ENCODE measurements at regions not wholly inside any gene's neighbourhood (a gene's known extent, or its start where the extent isn't known, plus 50 kb on each side); places are given as distances from the start of the nearest gene placed in this dataset.
"Not testable (repeated sequence)": the region's sequence is repeated elsewhere in the genome, so short reads cannot be mapped to it uniquely, and the experiment has no call there.

- DNase-seq, result no peak
Observed at GRCh38 chr17:77038884-77039555, 101.7 kb upstream of the SEC14L1 start.

GRCh38 chr17:77042476-77043231 lies 98.1 kb upstream of the SEC14L1 start:
- no peak for DNase-seq

DNA sequence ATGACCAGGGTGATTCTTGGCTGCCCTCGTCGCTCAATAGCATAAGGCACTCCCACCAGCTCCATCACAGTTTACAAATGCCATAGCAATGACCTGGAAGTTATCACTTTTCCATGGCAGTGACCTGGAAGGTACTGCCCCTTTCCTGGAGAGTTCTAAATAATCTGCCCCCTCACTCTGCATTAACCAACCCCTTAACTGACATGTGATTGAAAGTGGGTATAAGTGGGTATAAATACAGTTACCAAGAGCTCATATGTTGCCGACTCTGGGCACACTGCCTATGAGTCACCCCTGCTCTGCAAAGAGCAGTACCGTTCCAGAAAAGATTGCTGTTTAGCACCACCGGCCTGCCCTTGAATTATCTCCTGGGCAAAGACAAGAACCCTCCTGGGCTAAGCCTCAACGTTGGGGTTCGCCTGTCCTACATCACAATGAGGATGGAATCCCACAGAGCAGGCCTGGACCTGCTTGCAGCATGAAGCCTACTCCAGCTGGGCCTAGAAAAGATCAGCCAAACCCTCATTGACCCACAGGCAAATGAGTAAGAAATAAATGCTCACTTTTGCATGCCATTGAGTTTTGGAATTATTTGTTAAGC lies 95.2 kb upstream of the SEC14L1 start:
- DNase-seq, result no peak

- no peak for DNase-seq
Observed at GRCh38 chr17:77049440-77049839, 91.3 kb upstream of the SEC14L1 start.

- not testable (repeated sequence) for DNase-seq
Observed at GRCh38 chr17:77050901-77051300, 89.9 kb upstream of the SEC14L1 start.

DNA sequence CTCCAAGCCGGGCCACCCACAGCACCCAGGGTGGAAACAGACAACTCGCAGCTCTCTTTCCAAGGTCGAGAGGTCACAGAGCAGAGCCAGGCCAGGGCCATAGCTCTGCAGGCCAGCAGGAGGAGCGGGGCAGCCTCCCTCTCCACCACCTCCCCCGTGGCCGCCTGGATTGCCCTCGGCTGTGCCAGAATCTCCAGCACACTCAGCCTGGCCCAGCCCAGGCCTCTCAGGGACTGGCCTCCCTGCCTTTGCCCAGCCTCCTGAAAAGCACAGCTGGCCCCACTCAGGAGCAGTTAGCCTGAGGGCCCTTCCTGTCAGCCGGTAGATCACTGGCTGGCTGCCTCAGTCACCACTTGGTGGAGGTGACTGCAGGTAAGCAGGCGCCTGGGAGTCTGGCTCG lies 85.8 kb upstream of the SEC14L1 start:
- DNase-seq, result no peak

GRCh38 chr17:77055453-77055852 lies 85.3 kb upstream of the SEC14L1 start:
- no peak for DNase-seq

DNA sequence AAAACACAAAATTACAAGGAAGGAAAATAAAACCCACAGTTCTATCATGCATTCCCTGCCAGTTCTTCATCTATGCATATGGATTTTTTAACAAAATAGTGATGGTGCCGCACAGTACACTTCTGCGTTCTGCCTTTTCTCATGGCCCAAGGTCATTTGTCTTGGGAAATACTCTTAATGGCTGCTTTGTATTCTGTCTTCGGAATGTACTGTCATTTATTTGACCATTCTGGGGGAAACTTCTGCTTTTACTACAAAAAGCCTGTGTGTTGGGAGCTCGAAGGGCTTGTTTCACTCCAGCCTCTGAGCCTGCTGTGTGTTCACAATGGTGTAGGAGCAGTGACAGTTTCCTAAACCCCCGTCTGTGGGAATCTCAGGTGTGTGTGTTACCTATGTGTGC lies 82.8 kb upstream of the SEC14L1 start:
- no peak for DNase-seq

DNA sequence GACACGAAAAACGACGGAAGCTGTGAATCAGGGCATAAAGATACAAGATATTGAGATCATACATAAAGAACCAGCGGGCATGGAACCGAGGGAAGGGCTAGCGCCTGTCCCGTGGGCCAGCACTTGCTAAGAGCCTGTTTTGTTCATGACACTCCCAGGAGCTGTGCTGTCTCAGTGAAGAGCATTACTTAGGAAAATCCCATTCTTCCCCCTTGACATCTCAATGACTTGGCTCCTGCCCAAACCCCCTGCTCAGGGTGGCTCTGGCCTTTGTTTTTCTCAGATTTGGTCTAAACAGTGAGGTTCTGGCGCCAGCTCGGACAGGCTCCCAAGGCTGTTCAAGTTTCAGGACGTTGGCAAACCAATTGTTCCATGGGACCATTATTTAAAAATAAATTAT lies 79.1 kb upstream of the SEC14L1 start:
- DNase-seq, result no peak

DNA sequence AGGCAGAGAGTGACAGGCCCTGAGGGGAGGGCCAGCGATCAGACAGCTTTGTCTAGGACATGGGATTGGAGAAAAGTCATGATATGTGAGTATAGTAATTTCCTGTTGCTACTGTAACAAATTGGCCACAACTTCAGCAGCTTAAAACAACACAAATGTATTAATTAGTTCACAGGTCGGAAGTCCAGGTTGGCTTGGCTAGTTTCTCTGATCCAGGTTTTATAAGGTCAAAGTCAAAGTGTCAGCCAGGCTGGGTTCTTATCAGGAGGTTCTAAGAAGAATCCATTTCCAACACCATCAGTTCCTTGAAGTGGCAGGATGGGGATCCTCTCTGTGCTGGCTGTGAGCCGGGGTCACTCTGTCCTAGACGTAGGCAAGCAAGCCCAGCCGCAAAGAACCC lies 76.2 kb upstream of the SEC14L1 start:
- DNase-seq, result no peak

DNA sequence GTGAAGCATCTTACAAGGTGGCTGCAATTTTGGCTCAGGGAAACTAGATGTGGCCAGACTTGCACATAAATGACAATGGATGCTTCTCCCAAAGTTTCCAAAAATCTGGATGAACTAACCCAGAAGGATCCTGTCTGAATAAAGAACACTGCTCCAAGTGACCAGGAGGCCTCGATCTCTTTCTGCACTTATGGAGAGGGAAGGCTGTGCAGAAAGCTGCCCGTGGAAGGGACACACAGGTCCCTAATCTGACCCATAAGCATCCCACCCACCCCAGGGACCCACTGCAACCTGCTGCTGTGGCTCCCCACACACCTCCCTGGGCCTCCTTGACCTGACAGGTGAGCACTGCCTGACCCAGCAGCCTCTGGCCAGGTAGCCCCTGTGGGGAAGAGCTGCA lies 74.6 kb upstream of the SEC14L1 start:
- no peak for DNase-seq

DNA sequence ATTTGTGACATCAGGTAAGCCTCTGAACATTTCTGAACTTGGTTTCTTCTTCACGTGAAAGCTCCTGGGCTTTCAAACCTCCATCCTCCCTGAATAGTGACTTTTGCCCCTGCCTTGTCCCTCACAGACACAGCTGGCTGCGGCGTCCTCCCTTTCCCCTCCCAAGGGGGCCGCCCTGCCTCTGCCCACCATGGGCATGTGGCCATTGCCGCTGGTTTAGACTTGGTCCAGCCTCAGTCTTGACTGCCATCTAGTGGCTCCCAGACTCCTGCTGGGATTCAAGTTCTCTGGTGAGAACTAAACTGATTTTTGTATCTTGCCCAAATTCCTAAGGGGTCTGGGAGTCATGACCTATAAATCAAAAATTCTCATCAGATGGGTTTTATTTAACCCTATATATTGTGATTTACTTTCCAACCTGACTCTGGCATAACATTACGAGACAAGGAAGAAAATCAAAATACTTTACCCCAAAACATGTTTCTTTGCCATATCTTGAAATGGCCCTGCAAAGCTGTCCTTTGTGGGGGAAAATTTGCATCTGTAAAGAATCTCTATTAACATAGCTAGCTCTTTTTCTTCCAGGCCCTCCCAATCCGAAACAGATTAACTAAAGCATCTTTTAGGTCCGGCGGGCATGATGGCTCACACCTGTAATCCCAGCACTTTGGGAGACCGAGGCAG lies 73.9 kb upstream of the SEC14L1 start:
- peak in 1 of 2 donors; percentile 3 for DNase-seq

DNA sequence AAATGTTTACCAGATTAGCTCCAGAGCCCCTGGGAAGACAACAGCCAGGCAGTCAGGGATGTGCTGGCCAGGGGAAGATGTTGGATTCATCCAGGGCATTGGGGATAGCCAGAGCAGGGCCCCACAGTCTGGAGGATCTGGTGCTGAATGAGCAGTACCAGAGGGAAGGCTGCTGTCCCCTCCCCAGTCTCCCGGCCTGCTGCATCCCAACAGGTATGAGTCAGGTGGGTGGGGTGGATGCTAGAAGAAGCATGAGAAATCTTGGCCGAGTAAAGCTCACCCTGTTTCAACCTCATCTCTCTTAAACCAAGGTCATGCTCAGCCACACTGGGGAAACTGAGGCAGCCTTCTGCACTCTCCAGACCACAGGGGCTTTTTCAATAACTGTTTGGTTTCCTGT lies 71.9 kb upstream of the SEC14L1 start:
- DNase-seq, result no peak

- no peak for DNase-seq
Observed at GRCh38 chr17:77070888-77071279, 69.9 kb upstream of the SEC14L1 start.

GRCh38 chr17:77071925-77072490 lies 68.8 kb upstream of the SEC14L1 start:
- DNase-seq, result no peak

GRCh38 chr17:77072670-77073069 lies 68.1 kb upstream of the SEC14L1 start:
- no peak for DNase-seq

DNA sequence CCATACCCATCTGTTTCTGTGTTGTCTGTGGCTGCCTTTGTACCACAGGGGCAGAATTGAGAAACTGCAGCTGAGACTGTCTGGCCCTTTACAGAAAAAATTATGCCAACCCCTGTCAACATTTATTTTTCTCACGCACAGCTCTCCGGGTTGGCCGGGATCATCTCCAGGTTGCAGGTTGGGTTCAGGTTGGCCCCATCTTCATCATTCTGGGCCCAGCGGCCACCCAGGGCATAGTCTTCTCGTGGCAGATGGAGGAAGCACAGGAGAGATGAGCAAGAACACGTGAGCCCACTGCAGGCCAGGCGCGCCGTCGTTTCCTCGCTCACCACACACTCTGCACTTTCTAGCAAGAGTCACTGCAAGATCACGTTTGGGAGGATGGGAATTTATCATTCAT lies 66.1 kb upstream of the SEC14L1 start:
- DNase-seq, result no peak

DNA sequence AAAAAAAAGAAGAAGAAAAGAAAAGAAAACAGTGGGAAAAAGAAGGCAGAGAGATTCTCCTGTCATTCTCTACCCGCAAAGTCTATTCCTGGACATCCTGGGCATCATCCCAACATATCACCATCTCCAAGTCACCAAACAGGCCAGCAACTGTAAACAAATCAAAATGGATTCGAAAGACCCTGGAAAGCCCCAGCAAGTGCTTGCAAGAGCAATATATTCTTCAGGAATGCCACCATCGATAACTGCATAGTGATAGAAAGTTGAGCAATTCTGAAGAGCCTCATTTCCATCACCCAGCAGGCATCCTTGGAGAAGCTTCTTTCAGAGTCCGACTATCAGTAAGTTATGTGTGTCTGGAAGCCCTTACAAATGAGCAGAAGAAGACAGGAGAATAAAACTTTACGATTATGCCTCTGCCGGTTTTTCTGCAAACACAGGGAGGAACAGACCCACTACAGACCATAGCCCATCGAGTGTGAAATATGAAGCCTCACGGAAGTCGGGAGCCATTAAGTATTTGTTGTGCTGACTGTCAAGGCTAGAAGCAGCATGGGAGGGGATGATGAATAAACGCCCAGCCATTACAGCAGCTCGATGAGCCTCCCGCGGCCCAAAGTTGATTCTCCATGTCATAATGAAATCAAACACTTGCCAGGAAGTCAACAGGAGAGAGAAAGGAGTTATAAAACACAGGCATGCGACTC lies 64.5 kb upstream of the SEC14L1 start:
- DNase-seq, result no peak

- DNase-seq, result peak in 1 of 2 donors; percentile 41
Observed at GRCh38 chr17:77083531-77083930, 57.2 kb upstream of the SEC14L1 start.

- peak in 1 of 2 donors; percentile 91 for DNase-seq
Observed at GRCh38 chr17:77085926-77086432, 54.8 kb upstream of the SEC14L1 start.

- peak in 1 of 2 donors; percentile 55 for DNase-seq
Observed at GRCh38 chr17:77086433-77087010, 54.2 kb upstream of the SEC14L1 start.
